MM.1S (cell line): ENCODE measurements at regions not wholly inside any gene's neighbourhood (a gene's known extent, or its start where the extent isn't known, plus 50 kb on each side); places are given as distances from the start of the nearest gene placed in this dataset.

Source experiments
- DNase-seq: peaks from one replicate; pipeline ENCODE4 v3.0.0-alpha.2; 2015
- H2AFZ ChIP-seq: fragments of 300-600 bp; sonication (generic); 2 replicates; pipeline ENCODE4 v1.6.0; 2016; ENCODE audit warnings: antibody characterized with exemption, low read length
- H3F3A ChIP-seq: fragments of 300-600 bp; sonication (generic); 2 replicates; pipeline ENCODE4 v1.6.1; 2016; ENCODE audit warnings: mild to moderate bottlenecking, antibody characterized with exemption, low read length, moderate library complexity, mixed read lengths; ENCODE audit not compliant: insufficient read depth
- H3K27ac ChIP-seq: fragments of 300-600 bp; sonication (generic); 2 replicates; pipeline ENCODE4 v1.5.1; 2016; ENCODE audit warnings: mild to moderate bottlenecking, low read length
- H3K27me3 ChIP-seq: fragments of 300-600 bp; sonication (generic); replicated peaks from 2 replicates; pipeline ENCODE4 v1.6.0; 2016; ENCODE audit warnings: low read length; ENCODE audit not compliant: insufficient read depth
- H3K36me3 ChIP-seq: fragments of 300-600 bp; sonication (generic); replicated peaks from 2 replicates; pipeline ENCODE4 v1.6.1; 2016; ENCODE audit warnings: mild to moderate bottlenecking, low read length, mixed read lengths; ENCODE audit not compliant: insufficient read depth
- H3K4me1 ChIP-seq: fragments of 300-600 bp; sonication (generic); 2 replicates; pipeline ENCODE4 v1.6.1; 2016; ENCODE audit warnings: low read length, mixed read lengths
- H3K4me2 ChIP-seq: fragments of 300-600 bp; sonication (generic); 2 replicates; pipeline ENCODE4 v1.6.0; 2016; ENCODE audit warnings: low read depth, low read length
- H3K4me3 ChIP-seq: fragments of 300-600 bp; sonication (generic); 2 replicates; pipeline ENCODE4 v1.5.1; 2016; ENCODE audit warnings: low read length, mixed read lengths
- H3K79me2 ChIP-seq: fragments of 300-600 bp; sonication (generic); 2 replicates; pipeline ENCODE4 v1.6.1; 2016; ENCODE audit warnings: mixed run types, low read length, mixed read lengths
- H3K9ac ChIP-seq: fragments of 300-600 bp; sonication (generic); 2 replicates; pipeline ENCODE4 v1.6.1; 2016; ENCODE audit warnings: low read length, mixed read lengths
- H3K9me2 ChIP-seq: fragments of 300-600 bp; sonication (generic); replicated peaks from 2 replicates; pipeline ENCODE4 v1.6.1; 2016; ENCODE audit warnings: mild to moderate bottlenecking, low read length, mixed read lengths; ENCODE audit not compliant: insufficient read depth
- H3K9me3 ChIP-seq: fragments of 300-600 bp; sonication (generic); replicated peaks from 2 replicates; pipeline ENCODE4 v1.6.1; 2016; ENCODE audit warnings: mild to moderate bottlenecking, low read length, mixed read lengths; ENCODE audit not compliant: insufficient read depth
- H4K20me1 ChIP-seq: fragments of 300-600 bp; sonication (generic); 2 replicates; pipeline ENCODE4 v1.6.1; 2016; ENCODE audit warnings: mild to moderate bottlenecking, low read length, moderate library complexity, mixed read lengths; ENCODE audit not compliant: insufficient read depth
- CTCF ChIP-seq: fragments of 300-600 bp; sonication (generic); IDR thresholded peaks from 2 replicates; pipeline ENCODE4 v1.5.1; 2016; ENCODE audit warnings: antibody characterized with exemption, low read length, mixed read lengths
- EZH2 ChIP-seq: fragments of 300-600 bp; sonication (generic); optimal IDR thresholded peaks from 2 replicates; pipeline ENCODE3; 2017; ENCODE audit warnings: low read depth, mild to moderate bottlenecking, antibody characterized with exemption, low read length, mixed read lengths
- EZH2phosphoT487 ChIP-seq: fragments of 300-600 bp; sonication (generic); IDR thresholded peaks from 2 replicates; pipeline ENCODE4 v1.6.1; 2018; ENCODE audit warnings: antibody characterized with exemption, low read length

- H3K9me3 ChIP-seq = no peaks in the 10 kb centered on the region
- H3K4me2 ChIP-seq = no peak overlapping the region
- no peaks in the 10 kb centered on the region for H3K9me2 ChIP-seq
- H3K36me3 ChIP-seq = no peaks in the 10 kb centered on the region
- no peak overlapping the region for H2AFZ ChIP-seq
- TF ChIP-seq EZH2 (no peak), CTCF (no peak), EZH2phosphoT487 (no peak)
- no peaks in the 10 kb centered on the region for H3K4me1 ChIP-seq
- H4K20me1 ChIP-seq = no peaks in the 10 kb centered on the region
- H3K79me2 ChIP-seq = no peaks in the 10 kb centered on the region
- no peaks in the 10 kb centered on the region for H3K27me3 ChIP-seq
- no peak for DNase-seq
- H3K27ac ChIP-seq = no peak overlapping the region
- H3F3A ChIP-seq = no peaks in the 10 kb centered on the region
- no peak overlapping the region for H3K9ac ChIP-seq
- no peak overlapping the region for H3K4me3 ChIP-seq
These were observed 283.5 kb downstream of the RWDD3 start for GRCh38 chr1:95517506-95517905.

GRCh38 chr1:95518310-95518709, 284.3 kb downstream of the RWDD3 start:
- H3K4me3 ChIP-seq = no peak overlapping the region
- H3K79me2 ChIP-seq = no peaks in the 10 kb centered on the region
- H3K9me3 ChIP-seq = no peaks in the 10 kb centered on the region
- H2AFZ ChIP-seq = no peak overlapping the region
- H3K27ac ChIP-seq = no peak overlapping the region
- no peaks in the 10 kb centered on the region for H3K36me3 ChIP-seq
- no peaks in the 10 kb centered on the region for H4K20me1 ChIP-seq
- no peaks in the 10 kb centered on the region for H3K9me2 ChIP-seq
- no peak overlapping the region for H3K9ac ChIP-seq
- no peak overlapping the region for H3K4me2 ChIP-seq
- H3K27me3 ChIP-seq = no peaks in the 10 kb centered on the region
- no peaks in the 10 kb centered on the region for H3K4me1 ChIP-seq
- H3F3A ChIP-seq = no peaks in the 10 kb centered on the region
- no peak for TF ChIP-seq CTCF
- TF ChIP-seq EZH2 = no peak
- TF ChIP-seq EZH2phosphoT487 = no peak
- DNase-seq = no peak

- no peak for DNase-seq
- Histone ChIP-seq H3K9me2 (no peaks in the 10 kb centered on the region), H3F3A (no peaks in the 10 kb centered on the region), H2AFZ (no peak overlapping the region), H3K79me2 (no peaks in the 10 kb centered on the region), H3K9ac (no peak overlapping the region), H3K4me1 (no peaks in the 10 kb centered on the region), H3K27me3 (no peaks in the 10 kb centered on the region), H3K4me2 (no peak overlapping the region), H3K9me3 (no peaks in the 10 kb centered on the region), H4K20me1 (no peaks in the 10 kb centered on the region), H3K4me3 (no peak overlapping the region), H3K36me3 (no peaks in the 10 kb centered on the region), H3K27ac (no peak overlapping the region)
- no peak for TF ChIP-seq EZH2
- TF ChIP-seq CTCF = no peak
- no peak for TF ChIP-seq EZH2phosphoT487
These were observed 286.4 kb downstream of the RWDD3 start for GRCh38 chr1:95520390-95520789.
